A549 (cell line): ENCODE measurements at regions not wholly inside any gene's neighbourhood (a gene's known extent, or its start where the extent isn't known, plus 50 kb on each side); places are given as distances from the start of the nearest gene placed in this dataset.

ENCODE experiments used
- ATAC-seq, 2 experiments: fragments of 200-7000 bp in 1 of 2; fragments of >200 bp in 1 of 2; cut with Nextera tagmentation in 1 of 2; cut with Tn5 transposase in 1 of 2; 3 replicates each; pipeline versions ENCODE4 v1.8.0 to v1.9.1; 2018 to 2020; ENCODE audit warnings: mild to moderate bottlenecking in 1 of 2, moderate library complexity in 1 of 2
- CTCF ChIA-PET: fragments of 300-600 bp; sonication (Branson Sonifier 250); formaldehyde crosslinking; extraction: SDS; loops from one replicate; lab custom pipeline; 2021; ENCODE audit warnings: antibody characterized with exemption, inconsistent platforms; lab: Yijun Ruan, JAX
- POLR2A ChIA-PET: fragments of 350-600 bp; formaldehyde crosslinking; extraction: SDS; loops from one replicate; lab custom pipeline; 2021; ENCODE audit warnings: antibody characterized with exemption, inconsistent platforms; lab: Yijun Ruan, JAX
- DNase-seq, 2 experiments: peaks; one replicate each; pipeline versions ENCODE4 v3.0.0 to v3.0.0-alpha.2; 2011 to 2016; ENCODE audit warnings: low read depth in 1 of 2, low spot score in 1 of 2
- FAIRE-seq: peaks from 2 replicates; lab custom pipeline; 2011; peaks lifted over from hg19 to GRCh38; lab: Jason Lieb, UNC
- H3K27ac ChIP-seq, 2 experiments: fragments of >200 bp; sonication (Bioruptor Twin); formaldehyde crosslinking; 3 replicates each; pipeline ENCODE4 v1.5.1; 2016 to 2017
- H3K4me1 ChIP-seq: fragments of >200 bp; sonication (Bioruptor Twin); formaldehyde crosslinking; 3 replicates; pipeline ENCODE4 v1.6.1; 2016
- H3K4me2 ChIP-seq: fragments of >200 bp; sonication (Bioruptor Twin); formaldehyde crosslinking; 3 replicates; pipeline ENCODE4 v1.6.1; 2016
- H3K4me3 ChIP-seq: fragments of >200 bp; sonication (Bioruptor Twin); formaldehyde crosslinking; 3 replicates; pipeline ENCODE4 v1.5.1; 2016
- H3K9me3 ChIP-seq: fragments of >200 bp; sonication (Bioruptor Twin); formaldehyde crosslinking; 3 replicates; pipeline ENCODE4 v1.6.1; 2016
- BCL3 ChIP-seq: fragments of >200 bp; sonication (Bioruptor Twin); formaldehyde crosslinking; IDR thresholded peaks from 3 replicates; pipeline ENCODE4 v1.6.1; 2016
- BHLHE40 ChIP-seq: IDR thresholded peaks from 2 replicates; pipeline ENCODE4 v1.6.1; 2012; ENCODE audit warnings: low read depth, low read length, inconsistent platforms
- CBX2 ChIP-seq: fragments of 200-600 bp; sonication (generic); IDR thresholded peaks from 2 replicates; pipeline ENCODE4 v1.6.1; 2016; ENCODE audit warnings: low read depth, mild to moderate bottlenecking, borderline replicate concordance
- ELK1 ChIP-seq: fragments of 150-350 bp; IDR thresholded peaks from 2 replicates; pipeline ENCODE4 v1.6.1; 2014; ENCODE audit warnings: low read depth, mild to moderate bottlenecking, low read length
- EP300 ChIP-seq, 2 experiments: fragments of >200 bp; sonication (Bioruptor Twin); formaldehyde crosslinking; IDR thresholded peaks; 2 replicates in 1 of 2; 3 replicates in 1 of 2; pipeline ENCODE4 v1.6.1; 2016 to 2017
- FOSB ChIP-seq: fragments of 250-450 bp; sonication (Bioruptor Pico); IDR thresholded peaks from 2 replicates; pipeline ENCODE4 v1.5.0; 2020; ENCODE audit warnings: mild to moderate bottlenecking, moderate library complexity
- GATA3 ChIP-seq: IDR thresholded peaks from 2 replicates; pipeline ENCODE4 v1.6.1; 2012; ENCODE audit warnings: borderline replicate concordance
- HDAC2 ChIP-seq: fragments of 200-600 bp; sonication (generic); IDR thresholded peaks from 2 replicates; pipeline ENCODE4 v1.6.1; 2016
- HOXB5 ChIP-seq: fragments of 250-450 bp; sonication (Bioruptor Pico); IDR thresholded peaks from 2 replicates; pipeline ENCODE4 v1.5.0; 2020; ENCODE audit warnings: mild to moderate bottlenecking, moderate library complexity
- JUNB ChIP-seq: fragments of >200 bp; sonication (Bioruptor Twin); formaldehyde crosslinking; IDR thresholded peaks from 2 replicates; pipeline ENCODE4 v1.6.1; 2016
- MAFK ChIP-seq: fragments of 450-650 bp; IDR thresholded peaks from 2 replicates; pipeline ENCODE4 v1.6.1; 2014; ENCODE audit not compliant: partially characterized antibody
- RNF2 ChIP-seq: fragments of 200-600 bp; sonication (generic); IDR thresholded peaks from 2 replicates; pipeline ENCODE4 v1.6.1; 2016; ENCODE audit warnings: low read depth, mild to moderate bottlenecking, antibody characterized with exemption, moderate library complexity, borderline replicate concordance
- TFCP2L1 ChIP-seq: fragments of 250-450 bp; sonication (Bioruptor Pico); IDR thresholded peaks from 2 replicates; pipeline ENCODE4 v1.5.0; 2021; ENCODE audit warnings: mild to moderate bottlenecking
- ZNF302 ChIP-seq: fragments of 250-450 bp; sonication (Bioruptor Pico); IDR thresholded peaks from 2 replicates; pipeline ENCODE4 v1.9.0; 2021; ENCODE audit warnings: inconsistent platforms, mild to moderate bottlenecking, moderate library complexity
- WGBS: methylation state at CpG from one replicate; pipeline ENCODE4 v1.1.6; 2017; ENCODE audit errors: missing lambda C conversion rate; 5-methylcytosine and 5-hydroxymethylcytosine counted together
- TF ChIP-seq, protein P1 (sequence below): fragments of 250-450 bp; sonication (Bioruptor Pico); IDR thresholded peaks from 2 replicates; pipeline ENCODE4 v1.5.0; 2021; ENCODE audit warnings: mild to moderate bottlenecking, moderate library complexity, borderline replicate concordance
- TF ChIP-seq, protein P2 (sequence below): fragments of >200 bp; sonication (Bioruptor Twin); formaldehyde crosslinking; IDR thresholded peaks from 3 replicates; pipeline ENCODE4 v1.5.1; 2016

DNA sequence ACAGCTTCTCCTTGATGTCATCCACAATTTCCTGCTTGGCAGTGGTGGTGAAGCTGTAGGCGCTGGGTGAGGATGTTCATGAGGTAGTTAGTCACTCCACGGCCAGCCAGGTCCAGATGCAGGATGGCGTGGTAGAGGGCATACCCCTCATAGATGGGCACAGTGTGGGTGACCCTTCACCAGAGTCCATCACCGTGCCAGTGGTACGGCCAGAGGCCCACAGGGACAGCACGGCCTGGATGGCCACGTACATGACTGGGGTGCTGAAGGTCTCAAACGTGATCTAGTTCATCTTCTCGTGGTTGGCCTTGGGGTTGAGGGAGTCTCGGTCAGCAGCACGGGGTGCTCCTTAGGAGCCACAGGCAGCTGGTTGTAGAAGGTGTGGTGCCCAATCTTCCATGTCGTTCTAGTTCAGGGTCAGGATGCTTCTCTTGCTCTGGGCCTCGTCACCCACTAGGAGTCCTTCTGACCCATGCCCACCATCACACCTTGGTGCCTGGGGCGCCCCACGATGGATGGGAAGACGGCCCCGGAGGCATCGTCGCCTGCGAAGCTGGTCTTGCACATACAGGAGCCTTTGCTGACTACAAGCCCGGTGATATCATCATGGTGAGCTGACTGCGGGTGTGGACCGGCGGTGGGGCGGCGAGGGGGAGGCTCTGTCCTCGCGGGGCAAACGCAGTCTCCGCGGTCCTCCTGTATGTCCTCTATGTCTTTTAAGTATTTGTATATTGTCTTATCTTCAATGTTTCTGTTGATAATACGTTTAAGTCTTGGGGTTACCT, 1119.0 kb downstream of the NAALADL2 start:
- CTCF ChIA-PET: no interaction called here
- POLR2A ChIA-PET: no interaction called here

GRCh38 chr3:175969456-175969855, 1110.3 kb downstream of the NAALADL2 start:
- no peak for FAIRE-seq
- ATAC-seq: no peak
- H3K9me3 ChIP-seq: no peaks in the 10 kb centered on the region
- DNase-seq: no peak
- ChIA-PET POLR2A (no interaction called here), CTCF (no interaction called here)
- no peaks in the 10 kb centered on the region for H3K4me1 ChIP-seq
- no peak overlapping the region for H3K27ac ChIP-seq
- H3K4me3 ChIP-seq: no peak overlapping the region
- WGBS: 15% methylated on average over 3 of the region's 3 CpGs
- TF ChIP-seq FOSB (CRISPR knock-in tag): no peak
- no peak for TF ChIP-seq BCL3
- TF ChIP-seq HDAC2: no peak
- TF ChIP-seq, protein P1, sequence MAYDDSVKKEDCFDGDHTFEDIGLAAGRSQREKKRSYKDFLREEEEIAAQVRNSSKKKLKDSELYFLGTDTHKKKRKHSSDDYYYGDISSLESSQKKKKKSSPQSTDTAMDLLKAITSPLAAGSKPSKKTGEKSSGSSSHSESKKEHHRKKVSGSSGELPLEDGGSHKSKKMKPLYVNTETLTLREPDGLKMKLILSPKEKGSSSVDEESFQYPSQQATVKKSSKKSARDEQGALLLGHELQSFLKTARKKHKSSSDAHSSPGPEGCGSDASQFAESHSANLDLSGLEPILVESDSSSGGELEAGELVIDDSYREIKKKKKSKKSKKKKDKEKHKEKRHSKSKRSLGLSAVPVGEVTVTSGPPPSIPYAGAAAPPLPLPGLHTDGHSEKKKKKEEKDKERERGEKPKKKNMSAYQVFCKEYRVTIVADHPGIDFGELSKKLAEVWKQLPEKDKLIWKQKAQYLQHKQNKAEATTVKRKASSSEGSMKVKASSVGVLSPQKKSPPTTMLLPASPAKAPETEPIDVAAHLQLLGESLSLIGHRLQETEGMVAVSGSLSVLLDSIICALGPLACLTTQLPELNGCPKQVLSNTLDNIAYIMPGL: no peak
- no peak for TF ChIP-seq GATA3
- TF ChIP-seq HOXB5: no peak
- no peak for TF ChIP-seq ELK1
- TF ChIP-seq CBX2: no peak
- no peak for TF ChIP-seq JUNB
- no peak for TF ChIP-seq BHLHE40
- no peak for TF ChIP-seq MAFK
- TF ChIP-seq RNF2: no peak
- no peak overlapping the region for H3K4me2 ChIP-seq

More for the DNA sequence above, 1119.0 kb downstream of the NAALADL2 start:
- ATAC-seq (no peak), FAIRE-seq (no peak), DNase-seq (no peak)
- no peak overlapping the region for H3K27ac ChIP-seq
- H3K4me2 ChIP-seq: no peak overlapping the region
- no peak overlapping the region for H3K4me3 ChIP-seq
- no peak for TF ChIP-seq ZNF302
- TF ChIP-seq TFCP2L1 (CRISPR knock-in tag): no peak
- TF ChIP-seq BCL3: no peak
- no peak for TF ChIP-seq JUNB
- no peak for TF ChIP-seq MAFK
- TF ChIP-seq ELK1: no peak
- no peaks in the 10 kb centered on the region for H3K4me1 ChIP-seq
- 73% methylated on average over 19 of the region's 32 CpGs for WGBS
- H3K9me3 ChIP-seq: no peaks in the 10 kb centered on the region

DNA sequence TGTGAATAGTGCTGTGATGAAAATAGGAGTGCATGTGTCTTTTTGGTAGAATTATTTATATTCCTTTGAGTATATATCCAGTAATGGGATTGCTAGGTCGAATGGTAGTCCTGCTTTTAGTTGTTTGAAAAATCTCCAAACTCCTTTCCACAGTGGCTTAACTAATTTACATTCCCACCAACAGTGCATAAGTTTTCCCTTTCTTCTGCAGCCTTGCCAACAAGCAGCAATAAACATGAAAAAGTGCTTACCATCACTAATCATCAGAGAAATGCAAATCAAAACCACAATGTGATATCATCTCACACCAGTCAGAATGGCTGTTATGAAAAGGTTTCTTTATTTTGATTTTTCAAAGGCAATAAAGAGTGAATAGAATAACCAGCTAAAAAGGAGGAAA, 1105.9 kb downstream of the NAALADL2 start:
- FAIRE-seq (no peak), ATAC-seq (no peak), DNase-seq (no peak)
- no peaks in the 10 kb centered on the region for H3K4me1 ChIP-seq
- no peak overlapping the region for H3K27ac ChIP-seq
- WGBS: 0% methylated on average over 1 of the region's 1 CpG
- no peaks in the 10 kb centered on the region for H3K9me3 ChIP-seq
- H3K4me3 ChIP-seq: no peak overlapping the region
- TF ChIP-seq, protein P2, sequence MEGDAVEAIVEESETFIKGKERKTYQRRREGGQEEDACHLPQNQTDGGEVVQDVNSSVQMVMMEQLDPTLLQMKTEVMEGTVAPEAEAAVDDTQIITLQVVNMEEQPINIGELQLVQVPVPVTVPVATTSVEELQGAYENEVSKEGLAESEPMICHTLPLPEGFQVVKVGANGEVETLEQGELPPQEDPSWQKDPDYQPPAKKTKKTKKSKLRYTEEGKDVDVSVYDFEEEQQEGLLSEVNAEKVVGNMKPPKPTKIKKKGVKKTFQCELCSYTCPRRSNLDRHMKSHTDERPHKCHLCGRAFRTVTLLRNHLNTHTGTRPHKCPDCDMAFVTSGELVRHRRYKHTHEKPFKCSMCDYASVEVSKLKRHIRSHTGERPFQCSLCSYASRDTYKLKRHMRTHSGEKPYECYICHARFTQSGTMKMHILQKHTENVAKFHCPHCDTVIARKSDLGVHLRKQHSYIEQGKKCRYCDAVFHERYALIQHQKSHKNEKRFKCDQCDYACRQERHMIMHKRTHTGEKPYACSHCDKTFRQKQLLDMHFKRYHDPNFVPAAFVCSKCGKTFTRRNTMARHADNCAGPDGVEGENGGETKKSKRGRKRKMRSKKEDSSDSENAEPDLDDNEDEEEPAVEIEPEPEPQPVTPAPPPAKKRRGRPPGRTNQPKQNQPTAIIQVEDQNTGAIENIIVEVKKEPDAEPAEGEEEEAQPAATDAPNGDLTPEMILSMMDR: no peak
- TF ChIP-seq EP300 (IDR thresholded peaks at IDR 0.05): no peak
- H3K4me2 ChIP-seq: no peak overlapping the region
- ChIA-PET CTCF (no interaction called here), POLR2A (no interaction called here)
